PC-9 (cell line): ENCODE measurements at regions not wholly inside any gene's neighbourhood (a gene's known extent, or its start where the extent isn't known, plus 50 kb on each side); places are given as distances from the start of the nearest gene placed in this dataset.

Experiments used
- CTCF ChIP-seq: fragments of 200-600 bp; sonication (generic); conservative IDR thresholded peaks from 2 replicates; pipeline ENCODE4 v1.6.1; 2017; ENCODE audit warnings: mixed run types, antibody characterized with exemption, mild to moderate bottlenecking, moderate library complexity
- EZH2 ChIP-seq: fragments of 200-600 bp; sonication (generic); IDR thresholded peaks from 2 replicates; pipeline ENCODE4 v1.8.0; 2017; ENCODE audit warnings: antibody characterized with exemption, low read depth

GRCh38 chr5:122516432-122516743 lies 204.4 kb downstream of the SNCAIP start:
- TF ChIP-seq CTCF (no peak), EZH2 (no peak)
